Vagina (tissue), 2 donors: ENCODE measurements at regions not wholly inside any gene's neighbourhood (a gene's known extent, or its start where the extent isn't known, plus 50 kb on each side); places are given as distances from the start of the nearest gene placed in this dataset.
"Not testable (repeated sequence)": the region's sequence is repeated elsewhere in the genome, so short reads cannot be mapped to it uniquely, and the experiment has no call there.

Source experiments
- CTCF ChIP-seq, 3 experiments: fragments of 450-650 bp in 2 of 3; fragments of 200-600 bp in 1 of 3; sonication (generic) in 1 of 3; IDR thresholded peaks; one replicate each; pipeline ENCODE4 v1.5.1; 2017 to 2019; ENCODE audit warnings: antibody characterized with exemption in 3 of 3, mild to moderate bottlenecking in 2 of 3, moderate library complexity in 2 of 3
- POLR2A ChIP-seq, 2 donors: fragments of 450-650 bp; IDR thresholded peaks; one replicate each; pipeline ENCODE4 v1.6.1; 2017; ENCODE audit warnings: antibody characterized with exemption in 2 of 2, mild to moderate bottlenecking in 2 of 2, moderate library complexity in 2 of 2
- POLR2AphosphoS5 ChIP-seq, 2 donors: sonication (generic); formaldehyde crosslinking; IDR thresholded peaks; one replicate each; pipeline ENCODE4 v1.9.0; 2017; ENCODE audit warnings: antibody characterized with exemption in 2 of 2, mild to moderate bottlenecking in 2 of 2, low read depth in 1 of 2; ENCODE audit not compliant: insufficient read depth in 1 of 2

DNA sequence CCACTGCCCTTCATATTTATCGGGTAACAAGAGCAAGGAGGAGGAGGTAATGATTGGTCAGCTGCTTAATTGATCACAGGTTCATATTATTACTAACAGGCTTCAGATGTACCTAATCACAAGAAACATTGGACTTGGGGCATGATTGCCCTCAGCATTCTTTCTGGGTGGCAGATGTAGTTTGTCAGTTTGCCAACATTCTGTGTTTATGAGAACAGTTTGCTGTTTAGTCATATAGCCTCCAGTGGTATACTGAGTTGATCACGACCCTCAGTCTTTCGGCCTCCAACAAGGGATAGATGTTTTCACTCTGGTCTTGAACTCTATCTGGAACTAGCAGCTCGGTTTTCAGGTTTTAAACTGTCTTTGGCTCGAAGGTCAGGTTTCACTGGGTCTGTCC lies 237.7 kb upstream of the GNPDA2 start:
- TF ChIP-seq CTCF (IDR thresholded peaks at IDR 0.05); POLR2A (IDR thresholded peaks at IDR 0.05); POLR2AphosphoS5 (IDR thresholded peaks at IDR 0.05; ENCODE audit: insufficient read depth in 1 of 2, low read depth in 1 of 2): not testable (repeated sequence)
